ENCODE measurements at regions not wholly inside any gene's neighbourhood (a gene's known extent, or its start where the extent isn't known, plus 50 kb on each side); places are given as distances from the start of the nearest gene placed in this dataset.

- TF ChIP-seq POLR2A (IDR thresholded peaks at IDR 0.05) (no peak), CTCF (IDR thresholded peaks at IDR 0.05) (no peak)
Measured at GRCh38 chr11:8744423-8744822, 61.8 kb downstream of the RPL27A start.
